ENCODE measurements at regions not wholly inside any gene's neighbourhood (a gene's known extent, or its start where the extent isn't known, plus 50 kb on each side); places are given as distances from the start of the nearest gene placed in this dataset.

- TF ChIP-seq, protein P1, sequence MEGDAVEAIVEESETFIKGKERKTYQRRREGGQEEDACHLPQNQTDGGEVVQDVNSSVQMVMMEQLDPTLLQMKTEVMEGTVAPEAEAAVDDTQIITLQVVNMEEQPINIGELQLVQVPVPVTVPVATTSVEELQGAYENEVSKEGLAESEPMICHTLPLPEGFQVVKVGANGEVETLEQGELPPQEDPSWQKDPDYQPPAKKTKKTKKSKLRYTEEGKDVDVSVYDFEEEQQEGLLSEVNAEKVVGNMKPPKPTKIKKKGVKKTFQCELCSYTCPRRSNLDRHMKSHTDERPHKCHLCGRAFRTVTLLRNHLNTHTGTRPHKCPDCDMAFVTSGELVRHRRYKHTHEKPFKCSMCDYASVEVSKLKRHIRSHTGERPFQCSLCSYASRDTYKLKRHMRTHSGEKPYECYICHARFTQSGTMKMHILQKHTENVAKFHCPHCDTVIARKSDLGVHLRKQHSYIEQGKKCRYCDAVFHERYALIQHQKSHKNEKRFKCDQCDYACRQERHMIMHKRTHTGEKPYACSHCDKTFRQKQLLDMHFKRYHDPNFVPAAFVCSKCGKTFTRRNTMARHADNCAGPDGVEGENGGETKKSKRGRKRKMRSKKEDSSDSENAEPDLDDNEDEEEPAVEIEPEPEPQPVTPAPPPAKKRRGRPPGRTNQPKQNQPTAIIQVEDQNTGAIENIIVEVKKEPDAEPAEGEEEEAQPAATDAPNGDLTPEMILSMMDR (IDR thresholded peaks at IDR 0.05), result no peak
- TF ChIP-seq EP300 (IDR thresholded peaks at IDR 0.05), result no peak
- TF ChIP-seq POLR2A (IDR thresholded peaks at IDR 0.05), result no peak
- TF ChIP-seq POLR2AphosphoS5 (IDR thresholded peaks at IDR 0.05), result no peak
These were observed 187.7 kb upstream of the E2F8 start for GRCh38 chr11:19428206-19429002.
